GM23248 (cell line): ENCODE measurements at regions not wholly inside any gene's neighbourhood (a gene's known extent, or its start where the extent isn't known, plus 50 kb on each side); places are given as distances from the start of the nearest gene placed in this dataset.

Experiments
- EZH2 ChIP-seq: fragments of 200-600 bp; sonication (generic); IDR thresholded peaks from 2 replicates; pipeline ENCODE4 v1.6.1; 2018; ENCODE audit warnings: antibody characterized with exemption, mild to moderate bottlenecking; ENCODE audit not compliant: insufficient read depth, poor library complexity, severe bottlenecking
- EZH2phosphoT487 ChIP-seq: fragments of 200-600 bp; sonication (generic); IDR thresholded peaks from 2 replicates; pipeline ENCODE4 v1.6.1; 2018; ENCODE audit warnings: antibody characterized with exemption, moderate library complexity, mild to moderate bottlenecking, low read depth; ENCODE audit not compliant: insufficient read depth

DNA sequence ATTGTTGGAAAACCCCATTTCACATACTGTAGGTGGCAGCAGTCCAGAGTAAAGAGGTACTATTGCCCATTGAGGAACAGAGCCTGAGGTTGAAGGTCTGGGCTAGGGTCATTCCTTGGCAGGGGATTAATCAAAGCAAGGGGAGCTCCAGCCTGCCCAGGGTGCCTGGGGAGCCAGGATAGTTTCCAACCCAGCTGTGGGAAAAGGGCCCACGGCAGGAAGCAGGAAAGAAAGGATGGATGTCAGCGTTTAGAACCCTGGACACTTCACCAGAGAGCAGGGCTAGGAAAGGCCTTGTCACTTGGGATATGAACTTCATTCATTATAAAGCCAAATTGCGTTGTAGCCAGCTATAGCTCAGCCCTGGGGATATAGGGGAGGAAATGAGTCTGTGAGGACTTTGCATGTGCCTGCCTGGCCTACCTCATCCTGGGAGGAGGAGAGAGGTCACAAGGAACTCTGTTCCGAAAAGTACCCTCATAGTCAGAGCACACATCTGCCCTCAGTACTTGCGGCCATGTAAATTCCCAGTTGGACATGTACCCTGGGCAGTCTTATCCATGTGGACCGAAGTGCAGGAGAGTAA, 140.2 kb upstream of the COPS8 start:
- no peak for TF ChIP-seq EZH2
- TF ChIP-seq EZH2phosphoT487, result no peak
